GM23338 (cell line): ENCODE measurements at regions not wholly inside any gene's neighbourhood (a gene's known extent, or its start where the extent isn't known, plus 50 kb on each side); places are given as distances from the start of the nearest gene placed in this dataset.

ENCODE experiments used
- CTCF ChIP-seq, 2 experiments: fragments of 200-600 bp in 1 of 2; sonication (generic) in 1 of 2; conservative IDR thresholded peaks; 2 replicates each; pipeline versions ENCODE4 v1.5.1 to v1.6.1; 2016 to 2017; ENCODE audit warnings: antibody characterized with exemption in 2 of 2, low read depth in 2 of 2, mild to moderate bottlenecking in 2 of 2, moderate library complexity in 1 of 2
- EZH2 ChIP-seq: fragments of 200-600 bp; sonication (generic); IDR thresholded peaks from one replicate; pipeline ENCODE4 v1.8.0; 2017; ENCODE audit warnings: antibody characterized with exemption, mild to moderate bottlenecking, low read depth; ENCODE audit not compliant: unreplicated experiment
- JUNB ChIP-seq: IDR thresholded peaks from one replicate; pipeline ENCODE4 v1.6.1; 2016; ENCODE audit warnings: antibody characterized with exemption; ENCODE audit not compliant: unreplicated experiment

GRCh38 chr12:87778065-87778464, 251.1 kb downstream of the C12orf50 start:
- no peak for TF ChIP-seq CTCF (conservative IDR thresholded peaks at IDR 0.05; ENCODE audit: low read depth in 2 of 2)
- no peak for TF ChIP-seq EZH2
- TF ChIP-seq JUNB, result no peak
